Adipocyte (in vitro differentiated cells): ENCODE measurements at regions not wholly inside any gene's neighbourhood (a gene's known extent, or its start where the extent isn't known, plus 50 kb on each side); places are given as distances from the start of the nearest gene placed in this dataset.
A peak's percentile ranks its signal among the peaks of the same experiment; 100 is the strongest.

Source experiments
- DNase-seq: peaks from one replicate; pipeline ENCODE4 v3.0.0-alpha.2; 2015; ENCODE audit warnings: low read depth
- H3K27me3 ChIP-seq: replicated peaks from 2 replicates; pipeline ENCODE4 v1.7.0; 2013; ENCODE audit warnings: mild to moderate bottlenecking, low read length, moderate library complexity; ENCODE audit not compliant: control insufficient read depth, insufficient read depth
- H3K36me3 ChIP-seq: 2 replicates; pipeline ENCODE4 v1.7.0; 2013; ENCODE audit warnings: low read length, mild to moderate bottlenecking, moderate library complexity; ENCODE audit not compliant: control insufficient read depth, insufficient read depth, severe bottlenecking
- H3K4me1 ChIP-seq: 2 replicates; pipeline ENCODE4 v1.7.0; 2013; ENCODE audit warnings: mild to moderate bottlenecking, low read length, moderate library complexity; ENCODE audit not compliant: control insufficient read depth, insufficient read depth
- H3K4me3 ChIP-seq: 2 replicates; pipeline ENCODE4 v1.7.0; 2013; ENCODE audit warnings: mild to moderate bottlenecking, low read length, moderate library complexity
- H3K9ac ChIP-seq: 2 replicates; pipeline ENCODE4 v1.7.0; 2013; ENCODE audit warnings: mild to moderate bottlenecking, low read length, moderate library complexity
- H3K9me3 ChIP-seq: 2 replicates; pipeline ENCODE4 v1.7.0; 2013; ENCODE audit warnings: mild to moderate bottlenecking, low read length, moderate library complexity; ENCODE audit not compliant: control insufficient read depth

- peaks cover 19% of the 10 kb centered on the region for H3K4me1 ChIP-seq
- no peaks in the 10 kb centered on the region for H3K9me3 ChIP-seq
- no peaks in the 10 kb centered on the region for H3K27me3 ChIP-seq
- no peaks in the 10 kb centered on the region for H3K36me3 ChIP-seq
- H3K4me3 ChIP-seq = no peak overlapping the region
- no peak overlapping the region for H3K9ac ChIP-seq
- DNase-seq = peak; percentile 70
Observed at GRCh38 chrX:121308276-121308805, 260.9 kb downstream of the GLUD2 start.

GRCh38 chrX:121310820-121311219 is 263.4 kb downstream of the GLUD2 start:
- Histone ChIP-seq H3K4me3 (no peak overlapping the region), H3K9me3 (no peaks in the 10 kb centered on the region), H3K27me3 (no peaks in the 10 kb centered on the region), H3K9ac (no peak overlapping the region), H3K4me1 (peaks cover 19% of the 10 kb centered on the region), H3K36me3 (no peaks in the 10 kb centered on the region)
- DNase-seq = no peak

DNA sequence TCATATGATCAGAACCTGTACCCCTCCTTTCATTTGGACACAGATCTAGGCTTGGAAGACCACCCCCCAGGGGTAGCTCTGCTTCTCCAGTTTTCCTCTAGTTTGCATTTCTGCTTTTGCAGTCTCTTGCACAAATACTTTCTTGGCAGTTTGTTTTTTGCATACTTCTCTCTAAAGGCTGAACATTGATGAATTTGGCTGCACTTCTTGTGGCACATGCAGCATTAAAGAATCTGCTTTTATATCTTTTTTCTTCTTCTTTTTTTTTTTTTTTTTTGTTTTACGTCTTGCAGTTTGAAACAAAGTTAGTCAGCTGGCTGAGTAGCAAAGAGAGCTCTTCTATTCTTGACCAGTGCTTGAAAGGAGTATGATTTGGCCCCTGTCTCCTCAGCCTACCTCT is 273.0 kb downstream of the GLUD2 start:
- H3K4me3 ChIP-seq = no peak overlapping the region
- H3K36me3 ChIP-seq = no peaks in the 10 kb centered on the region
- no peaks in the 10 kb centered on the region for H3K9me3 ChIP-seq
- no peaks in the 10 kb centered on the region for H3K4me1 ChIP-seq
- no peak for DNase-seq
- no peaks in the 10 kb centered on the region for H3K27me3 ChIP-seq
- no peak overlapping the region for H3K9ac ChIP-seq

GRCh38 chrX:121322159-121322558 is 274.7 kb downstream of the GLUD2 start:
- H3K9ac ChIP-seq = no peak overlapping the region
- no peaks in the 10 kb centered on the region for H3K36me3 ChIP-seq
- H3K27me3 ChIP-seq = no peaks in the 10 kb centered on the region
- peak; percentile 18 for DNase-seq
- no peaks in the 10 kb centered on the region for H3K4me1 ChIP-seq
- H3K9me3 ChIP-seq = no peaks in the 10 kb centered on the region
- H3K4me3 ChIP-seq = no peak overlapping the region

- H3K9me3 ChIP-seq = no peaks in the 10 kb centered on the region
- no peak overlapping the region for H3K9ac ChIP-seq
- DNase-seq = no peak
- no peak overlapping the region for H3K4me3 ChIP-seq
- H3K27me3 ChIP-seq = no peaks in the 10 kb centered on the region
- no peaks in the 10 kb centered on the region for H3K36me3 ChIP-seq
- no peaks in the 10 kb centered on the region for H3K4me1 ChIP-seq
Observed at GRCh38 chrX:121323337-121323736, 275.9 kb downstream of the GLUD2 start.

GRCh38 chrX:121333942-121334341 is 286.5 kb downstream of the GLUD2 start:
- H3K36me3 ChIP-seq = no peaks in the 10 kb centered on the region
- no peaks in the 10 kb centered on the region for H3K9me3 ChIP-seq
- H3K9ac ChIP-seq = no peak overlapping the region
- no peak for DNase-seq
- peaks cover 5% of the 10 kb centered on the region for H3K27me3 ChIP-seq
- H3K4me1 ChIP-seq = no peaks in the 10 kb centered on the region
- H3K4me3 ChIP-seq = no peak overlapping the region

- DNase-seq = no peak
Observed at GRCh38 chrX:121336831-121337421, 289.5 kb downstream of the GLUD2 start.

GRCh38 chrX:121337816-121338215 is 290.4 kb downstream of the GLUD2 start:
- Histone ChIP-seq H3K4me1 (no peaks in the 10 kb centered on the region), H3K27me3 (peaks cover 5% of the 10 kb centered on the region), H3K9me3 (no peaks in the 10 kb centered on the region), H3K36me3 (no peaks in the 10 kb centered on the region), H3K4me3 (no peak overlapping the region), H3K9ac (no peak overlapping the region)
- no peak for DNase-seq

More at GRCh38 chrX:121336831-121337421, 289.5 kb downstream of the GLUD2 start:
- Histone ChIP-seq H3K4me3 (no peak overlapping the region), H3K27me3 (peaks cover 5% of the 10 kb centered on the region), H3K9me3 (no peaks in the 10 kb centered on the region), H3K4me1 (no peaks in the 10 kb centered on the region), H3K36me3 (no peaks in the 10 kb centered on the region), H3K9ac (no peak overlapping the region)

DNA sequence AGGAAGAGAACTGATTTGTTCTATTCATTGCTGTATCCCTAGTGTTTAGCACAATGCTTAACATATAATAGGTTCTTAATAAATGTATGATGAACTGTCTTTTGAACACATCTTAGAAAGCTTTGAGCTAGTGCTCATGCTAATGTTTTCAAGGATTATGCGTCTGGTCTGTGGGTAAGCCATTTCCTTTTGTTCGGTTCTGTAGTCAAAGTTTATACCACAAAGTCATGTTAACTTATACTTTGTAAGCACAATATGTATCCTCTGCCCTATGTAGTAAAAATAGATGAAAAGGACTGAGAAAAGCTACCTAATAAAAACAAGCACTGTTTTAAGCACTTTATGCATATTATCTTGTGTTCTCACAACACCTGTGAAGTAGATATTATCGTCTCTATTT is 301.9 kb downstream of the GLUD2 start:
- H3K9me3 ChIP-seq = peaks cover 4% of the 10 kb centered on the region
- no peak overlapping the region for H3K9ac ChIP-seq
- no peak for DNase-seq
- H3K36me3 ChIP-seq = no peaks in the 10 kb centered on the region
- no peaks in the 10 kb centered on the region for H3K27me3 ChIP-seq
- H3K4me1 ChIP-seq = no peaks in the 10 kb centered on the region
- H3K4me3 ChIP-seq = no peak overlapping the region

DNA sequence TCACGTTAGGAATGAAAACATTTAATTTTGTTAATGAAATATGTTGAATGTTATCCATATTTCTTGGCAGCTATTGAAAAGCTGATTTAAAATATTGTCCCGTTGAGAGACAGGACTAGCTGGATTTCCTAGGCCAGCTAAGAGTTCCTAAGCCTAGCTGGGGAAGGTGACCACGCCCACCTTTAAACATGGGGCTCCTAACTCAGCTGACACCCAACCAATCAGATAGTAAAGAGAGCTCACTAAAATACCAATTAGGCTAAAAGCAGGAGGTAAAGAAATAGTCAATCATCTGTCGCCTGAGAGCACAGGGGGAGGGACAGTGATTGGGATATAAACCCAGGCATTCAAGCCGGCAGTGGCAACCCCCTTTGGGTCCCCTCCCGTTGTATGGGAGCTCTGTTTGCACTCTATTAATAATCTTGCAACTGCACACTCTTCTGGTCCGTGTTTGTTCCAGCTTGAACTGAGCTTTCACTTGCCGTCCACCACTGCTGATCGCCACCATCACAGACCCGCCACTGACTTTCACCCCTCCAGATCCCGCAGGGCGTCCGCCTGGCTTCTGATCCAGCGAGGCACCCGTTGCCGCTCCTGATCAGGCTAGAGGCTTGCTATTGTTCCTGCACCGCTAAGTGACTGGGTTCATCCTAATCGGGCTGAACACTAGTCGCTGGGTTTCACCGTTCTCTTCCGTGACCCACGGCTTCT is 308.9 kb downstream of the GLUD2 start:
- Histone ChIP-seq H3K4me1 (no peaks in the 10 kb centered on the region), H3K36me3 (no peaks in the 10 kb centered on the region), H3K4me3 (no peak overlapping the region), H3K9ac (no peak overlapping the region), H3K9me3 (peaks cover 4% of the 10 kb centered on the region), H3K27me3 (no peaks in the 10 kb centered on the region)
- DNase-seq = no peak

DNA sequence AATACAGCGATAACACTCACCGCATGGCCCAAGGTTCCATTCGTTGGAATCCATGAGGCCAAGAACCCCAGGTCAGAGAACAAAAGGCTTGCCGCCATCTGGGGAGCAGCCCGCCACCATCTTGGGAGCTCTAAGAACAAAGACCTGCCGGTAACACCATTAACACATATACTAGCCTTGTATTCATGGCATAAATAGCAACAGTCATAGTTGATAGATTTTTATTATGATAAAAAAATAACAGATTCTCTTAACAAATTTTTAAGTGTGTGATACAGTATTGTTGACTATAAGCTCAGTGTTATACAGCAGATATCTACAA is 309.4 kb downstream of the GLUD2 start:
- Histone ChIP-seq H3K36me3 (no peaks in the 10 kb centered on the region), H3K4me1 (no peaks in the 10 kb centered on the region), H3K27me3 (no peaks in the 10 kb centered on the region), H3K9me3 (no peaks in the 10 kb centered on the region), H3K9ac (no peak overlapping the region), H3K4me3 (no peak overlapping the region)
- DNase-seq = no peak
